ENCODE measurements at regions not wholly inside any gene's neighbourhood (a gene's known extent, or its start where the extent isn't known, plus 50 kb on each side); places are given as distances from the start of the nearest gene placed in this dataset.

- DNase-seq (ENCODE audit: low spot score) (no peak), ATAC-seq (no peak)
- H3K27me3 Mint-ChIP-seq (ENCODE audit: insufficient read depth, low read depth, poor library complexity), result no peaks in the 10 kb centered on the region
Measured at GRCh38 chr11:17141156-17141555, 63.7 kb upstream of the RPS13 start.

More at GRCh38 chr11:17141156-17141555, 63.7 kb upstream of the RPS13 start:
- Histone ChIP-seq H3K27ac (ENCODE audit: low read depth) (no peak overlapping the region), H2AFZ (no peak overlapping the region), H3K4me1 (ENCODE audit: insufficient read depth) (peaks cover 13% of the 10 kb centered on the region), H3K4me2 (no peak overlapping the region), H3F3A (replicated peaks; ENCODE audit: low read depth) (no peaks in the 10 kb centered on the region), H3K9me2 (ENCODE audit: insufficient read depth) (no peaks in the 10 kb centered on the region), H3K27me3 (ENCODE audit: insufficient read depth) (no peaks in the 10 kb centered on the region), H3K4me3 (no peak overlapping the region), H4K20me1 (replicated peaks; ENCODE audit: insufficient read depth) (no peaks in the 10 kb centered on the region; the same call in 1 of the 2 replicates), H3K36me3 (ENCODE audit: insufficient read depth) (peaks cover 2% of the 10 kb centered on the region; the same call in 1 of the 2 replicates), H3K79me2 (replicated peaks; ENCODE audit: insufficient read depth) (no peaks in the 10 kb centered on the region)
- H3K9me3 Mint-ChIP-seq, result no peaks in the 10 kb centered on the region
- TF ChIP-seq EZH2 (IDR thresholded peaks at IDR 0.05; ENCODE audit: low read depth, unreplicated experiment) (no peak), JUNB (IDR thresholded peaks at IDR 0.05; ENCODE audit: unreplicated experiment) (no peak), CREB1 (CRISPR knock-in tag; IDR thresholded peaks at IDR 0.05; ENCODE audit: low read depth) (no peak), STAT1 (IDR thresholded peaks at IDR 0.05; ENCODE audit: unreplicated experiment) (no peak), EZH2phosphoT487 (IDR thresholded peaks at IDR 0.05; ENCODE audit: unreplicated experiment) (no peak), REST (IDR thresholded peaks at IDR 0.05; ENCODE audit: unreplicated experiment) (no peak), ZNF331 (CRISPR knock-in tag; IDR thresholded peaks at IDR 0.05; ENCODE audit: low read depth) (no peak), ZNF114 (CRISPR knock-in tag; IDR thresholded peaks at IDR 0.05) (no peak), CTCF (conservative IDR thresholded peaks at IDR 0.05; ENCODE audit: low read depth in 2 of 2) (no peak), ETS1 (IDR thresholded peaks at IDR 0.05) (no peak), NANOG (IDR thresholded peaks at IDR 0.05; ENCODE audit: borderline replicate concordance) (no peak), POLR2AphosphoS5 (IDR thresholded peaks at IDR 0.05; ENCODE audit: low read depth) (no peak), ZNF462 (CRISPR knock-in tag; IDR thresholded peaks at IDR 0.05) (no peak)
- peaks cover 41% of the 10 kb centered on the region for H3K36me3 Mint-ChIP-seq (ENCODE audit: low read depth)
- H3K27ac Mint-ChIP-seq, result no peak overlapping the region
- H3K4me3 Mint-ChIP-seq, result no peak overlapping the region
- peaks cover 17% of the 10 kb centered on the region for H3K4me1 Mint-ChIP-seq
